HCEC 1CT (cell line): ENCODE measurements at regions not wholly inside any gene's neighbourhood (a gene's known extent, or its start where the extent isn't known, plus 50 kb on each side); places are given as distances from the start of the nearest gene placed in this dataset.
A peak's percentile ranks its signal among the peaks of the same experiment; 100 is the strongest.

Source experiments
- DNase-seq: peaks from one replicate; pipeline ENCODE4 v3.0.0-alpha.2; 2017

DNA sequence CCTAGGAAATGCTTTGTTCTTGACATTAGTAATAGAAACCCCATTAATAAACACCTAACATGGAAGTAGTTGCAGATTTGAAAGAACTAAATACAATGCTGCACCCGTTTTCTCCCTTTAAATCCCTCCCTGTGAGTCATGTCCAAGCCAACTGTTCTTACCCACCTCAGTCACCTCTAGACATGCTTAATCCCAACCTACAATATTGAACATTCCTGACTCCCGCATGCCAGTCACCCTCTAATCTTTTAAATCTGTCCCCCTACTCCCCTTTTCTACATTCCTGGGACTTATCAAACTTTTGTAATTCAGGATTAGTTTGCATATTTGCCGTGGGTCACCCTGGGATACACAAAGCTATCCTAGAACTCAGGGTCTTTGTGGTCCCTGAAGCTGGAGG lies 374.6 kb downstream of the IRS1 start:
- DNase-seq: peak; percentile 24

GRCh38 chr2:226423498-226423960 lies 376.1 kb downstream of the IRS1 start:
- no peak for DNase-seq

GRCh38 chr2:226420646-226421045 lies 379.0 kb downstream of the IRS1 start:
- DNase-seq: no peak

DNA sequence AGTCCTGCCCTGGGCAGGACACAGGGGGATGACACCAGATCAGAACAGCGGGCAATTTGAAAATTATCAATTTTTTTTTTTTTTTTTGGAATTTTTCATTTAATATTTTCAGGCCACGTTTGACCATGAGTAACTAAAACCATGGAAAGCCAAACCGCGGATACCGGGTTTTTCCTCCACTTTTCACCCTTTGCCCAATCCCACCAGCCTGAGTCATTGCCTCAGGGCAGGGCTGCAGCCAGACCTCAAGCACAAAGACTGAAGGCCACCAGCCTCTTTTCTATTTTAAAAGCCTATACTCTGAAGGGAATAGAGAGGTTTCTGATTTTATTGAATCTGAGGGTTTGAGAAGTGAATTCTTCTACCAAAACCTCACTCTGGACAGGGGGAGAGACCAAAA lies 381.1 kb downstream of the IRS1 start:
- no peak for DNase-seq

GRCh38 chr2:226414335-226414734 lies 385.3 kb downstream of the IRS1 start:
- DNase-seq: no peak

DNA sequence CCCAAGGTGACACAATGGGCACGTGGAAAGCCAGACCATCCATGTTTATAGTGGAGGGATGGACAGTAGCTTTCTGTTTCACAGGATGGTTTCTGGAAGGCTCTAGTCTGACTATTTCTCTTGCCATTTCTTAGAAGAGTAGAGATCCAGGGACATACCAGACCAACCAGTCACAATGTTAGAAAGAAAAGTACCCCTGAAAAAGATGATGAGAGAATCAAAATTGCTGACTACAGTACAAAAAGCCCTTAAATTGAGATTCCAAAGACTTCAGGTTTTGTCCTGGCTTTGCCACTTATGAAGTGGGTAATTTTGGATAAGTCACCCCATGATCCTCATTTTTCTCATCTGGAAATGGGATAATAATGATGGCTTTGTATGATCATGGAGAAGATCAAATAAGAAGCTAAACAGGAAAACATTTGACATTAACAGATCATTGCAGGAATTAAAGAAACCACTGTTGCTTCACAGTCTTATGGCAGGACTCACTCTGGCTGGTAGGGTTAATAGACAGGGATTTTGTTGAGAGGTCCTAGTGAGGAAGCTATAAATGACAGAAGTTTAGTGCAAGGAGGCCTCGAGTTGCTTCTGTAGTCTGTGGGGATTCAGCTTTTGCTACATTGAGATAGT lies 386.0 kb downstream of the IRS1 start:
- DNase-seq: no peak

GRCh38 chr2:226411727-226412360 lies 387.8 kb downstream of the IRS1 start:
- peak; percentile 76 for DNase-seq

DNA sequence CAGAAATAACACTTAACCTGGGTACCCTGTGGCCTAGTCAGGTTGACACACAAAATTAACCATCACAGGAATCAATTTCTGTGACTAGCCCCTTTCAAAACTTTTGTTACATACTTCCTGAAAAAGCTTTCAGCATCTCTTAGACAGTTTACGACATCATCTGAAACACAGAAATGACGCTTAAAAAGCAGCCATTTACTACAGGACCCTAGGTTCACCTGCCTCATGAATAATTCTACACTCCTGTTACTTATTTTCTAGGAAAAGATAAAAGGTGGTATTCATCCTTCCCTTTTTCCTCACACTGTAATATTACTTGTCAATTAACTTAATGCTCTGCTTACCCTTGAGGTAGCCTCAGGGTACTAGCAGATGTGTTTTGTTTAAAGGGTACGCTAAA lies 388.4 kb downstream of the IRS1 start:
- no peak for DNase-seq

DNA sequence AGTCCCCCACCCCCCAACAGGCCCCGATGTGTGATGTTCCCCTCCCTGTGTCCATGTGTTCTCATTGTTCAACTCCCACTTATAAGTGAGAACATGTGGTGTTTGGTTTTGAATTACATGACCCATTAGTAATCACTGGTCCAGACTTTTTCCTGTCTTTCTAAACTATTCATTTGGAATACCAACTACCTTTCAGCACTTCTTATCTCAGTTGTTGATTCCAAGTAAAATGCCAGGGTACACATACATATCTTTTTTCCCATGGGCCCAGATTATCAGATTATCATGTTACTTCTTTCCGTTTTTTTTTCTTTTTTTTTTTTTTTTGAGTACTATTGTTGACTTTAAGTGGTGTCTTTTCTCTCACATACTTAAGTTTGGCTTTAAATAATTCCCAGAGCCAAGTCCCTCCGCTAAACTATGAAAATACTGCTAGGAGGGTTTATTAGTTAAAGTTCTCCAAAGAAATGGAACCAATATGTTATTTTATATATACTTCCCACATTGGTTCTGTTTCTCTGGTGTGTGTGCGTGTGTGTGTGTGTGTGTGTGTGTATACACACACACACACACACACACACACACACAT lies 389.3 kb downstream of the IRS1 start:
- DNase-seq: no peak

GRCh38 chr2:226409134-226409533 lies 390.5 kb downstream of the IRS1 start:
- no peak for DNase-seq

GRCh38 chr2:226408141-226408540 lies 391.5 kb downstream of the IRS1 start:
- no peak for DNase-seq

- no peak for DNase-seq
Measured at GRCh38 chr2:226407135-226407534, 392.5 kb downstream of the IRS1 start.

- DNase-seq: no peak
Measured at GRCh38 chr2:226405465-226405864, 394.2 kb downstream of the IRS1 start.

- no peak for DNase-seq
Measured at GRCh38 chr2:226403369-226403768, 396.3 kb downstream of the IRS1 start.

- DNase-seq: no peak
Measured at GRCh38 chr2:226399006-226399405, 400.6 kb downstream of the IRS1 start.

DNA sequence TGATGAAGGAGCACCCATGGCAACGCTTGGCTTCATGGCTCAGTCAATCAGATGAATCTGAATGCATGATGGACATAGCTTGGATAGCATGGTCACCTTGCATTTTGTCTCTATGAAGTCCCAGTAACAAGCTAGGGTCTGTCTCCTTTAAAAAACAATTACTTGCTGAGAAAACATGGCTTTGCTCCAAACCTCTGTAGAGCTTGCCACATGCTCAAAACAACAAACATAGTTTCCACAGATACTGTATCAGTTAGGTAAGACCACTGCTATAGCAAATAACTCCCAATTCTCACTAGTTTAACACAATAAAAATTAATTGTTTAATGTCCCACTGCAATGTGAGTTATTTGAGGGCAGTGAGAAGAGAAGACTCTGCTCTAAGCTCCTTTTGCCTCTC lies 401.0 kb downstream of the IRS1 start:
- no peak for DNase-seq

DNA sequence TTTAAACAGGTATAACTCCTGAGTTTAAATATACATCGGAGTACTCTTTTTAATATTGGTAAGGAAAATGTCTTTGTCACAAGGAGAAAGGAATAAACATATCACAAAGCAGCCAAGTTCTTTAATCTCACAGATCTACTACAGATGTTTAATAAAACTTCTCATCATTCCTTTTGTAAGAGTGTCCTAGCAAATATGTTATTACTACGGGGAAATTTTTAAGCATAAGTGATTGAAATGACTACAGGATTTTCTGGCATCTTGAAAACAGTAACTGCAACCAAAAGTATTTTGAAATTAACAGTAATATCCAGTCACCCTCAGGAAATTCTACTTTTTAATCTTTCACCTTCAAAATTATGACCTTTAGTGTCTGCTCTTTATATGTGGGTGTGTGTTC lies 403.1 kb downstream of the IRS1 start:
- no peak for DNase-seq

GRCh38 chr2:226387499-226387942 lies 412.1 kb downstream of the IRS1 start:
- peak; percentile 13 for DNase-seq

- no peak for DNase-seq
Measured at GRCh38 chr2:226383461-226383860, 416.2 kb downstream of the IRS1 start.

DNA sequence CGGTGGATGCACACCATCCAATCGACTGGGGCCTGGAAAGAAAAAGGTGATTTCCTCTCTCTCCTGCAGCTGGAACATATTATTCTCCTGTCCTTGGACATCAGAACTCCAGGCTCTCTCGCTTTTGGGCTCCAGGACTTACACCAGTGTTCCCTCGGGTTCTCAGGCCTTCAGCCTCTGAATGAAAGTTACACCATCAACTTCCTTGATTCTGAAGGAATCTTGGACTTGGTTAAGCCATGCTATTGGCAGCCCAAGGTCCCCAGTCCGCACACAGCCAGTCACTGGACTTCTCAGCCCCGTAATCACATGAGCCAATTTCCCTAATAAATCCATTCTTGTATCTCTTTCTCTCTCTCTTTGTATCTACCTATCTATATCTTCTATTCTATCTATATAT lies 418.9 kb downstream of the IRS1 start:
- no peak for DNase-seq

DNA sequence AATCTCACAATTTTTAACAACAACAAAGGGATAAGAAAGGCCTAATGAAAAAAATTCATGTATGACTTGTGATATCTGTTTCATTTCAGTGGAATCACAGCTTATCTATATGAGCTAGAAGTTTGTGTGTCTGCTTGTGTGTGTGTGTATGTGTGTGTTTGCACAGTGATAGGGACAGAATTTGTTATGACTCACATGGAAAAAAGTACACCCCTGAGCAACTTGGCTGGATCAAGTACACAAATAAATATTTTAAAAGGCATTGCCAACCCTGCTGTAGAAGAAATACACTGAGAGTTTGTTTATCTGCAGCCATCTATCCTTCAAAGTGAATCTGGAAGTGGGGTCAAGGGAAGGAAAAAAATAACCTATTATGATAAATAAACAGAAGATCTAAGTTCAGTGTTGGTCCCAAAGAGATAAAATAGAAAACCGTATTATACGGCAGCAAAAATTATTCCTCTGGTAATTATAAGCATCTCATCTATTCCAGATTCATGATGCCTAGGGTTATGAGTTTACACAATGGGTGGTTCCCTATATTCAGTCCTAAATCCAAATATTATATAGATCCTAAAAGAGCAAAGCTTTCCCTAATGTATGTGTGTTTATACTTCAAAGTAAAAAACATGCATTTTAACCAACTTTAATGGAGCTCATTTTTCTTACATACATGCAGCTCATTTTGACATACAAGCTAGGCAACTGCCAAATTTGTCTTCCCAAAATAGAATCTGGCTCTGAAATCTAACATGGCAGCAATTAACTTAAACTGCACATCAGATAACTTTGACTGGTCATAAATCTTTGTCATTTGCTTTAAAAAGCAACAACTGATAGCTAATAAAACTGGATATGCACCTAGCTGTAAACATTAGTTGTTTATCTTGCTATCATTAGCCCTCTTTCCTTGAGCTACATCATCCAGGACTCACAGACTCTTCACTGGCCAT lies 420.6 kb downstream of the IRS1 start:
- no peak for DNase-seq

- no peak for DNase-seq
Measured at GRCh38 chr2:226376516-226377180, 423.0 kb downstream of the IRS1 start.

DNA sequence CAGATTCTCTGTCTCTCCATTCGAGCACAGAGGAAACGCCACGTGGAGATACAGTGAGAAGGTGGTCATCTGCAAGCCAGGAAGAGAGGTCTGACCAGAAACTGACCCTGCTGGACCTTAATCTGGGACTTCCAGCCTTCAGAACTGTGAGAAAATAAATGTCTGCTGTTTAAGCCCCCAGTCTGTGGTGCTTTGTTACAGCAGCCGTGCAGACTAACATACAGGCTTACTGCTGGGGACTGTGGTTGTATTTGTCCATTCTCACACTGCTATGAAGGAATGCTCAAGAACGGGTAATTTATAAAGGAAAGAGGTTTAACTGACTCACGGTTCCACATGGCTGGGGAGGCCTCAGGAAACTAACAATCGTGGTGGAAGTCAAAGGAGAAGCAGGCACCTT lies 432.7 kb downstream of the IRS1 start:
- DNase-seq: no peak
